Progenitor cell of endocrine pancreas (in vitro differentiated cells): ENCODE measurements at regions not wholly inside any gene's neighbourhood (a gene's known extent, or its start where the extent isn't known, plus 50 kb on each side); places are given as distances from the start of the nearest gene placed in this dataset.

ENCODE experiments used
- DNase-seq: peaks from one replicate; pipeline ENCODE4 v3.0.0; 2021; ENCODE audit warnings: low spot score; ENCODE audit not compliant: unreplicated experiment
- H3K27ac Mint-ChIP-seq: 2 replicates; pipeline ENCODE4 v1.8.0; 2021; ENCODE audit warnings: mild to moderate bottlenecking, moderate library complexity, mixed read lengths
- H3K27me3 Mint-ChIP-seq: 2 replicates; pipeline ENCODE4 v1.8.0; 2021; ENCODE audit warnings: mixed read lengths
- H3K36me3 Mint-ChIP-seq: 2 replicates; pipeline ENCODE4 v1.8.0; 2022; ENCODE audit warnings: mixed read lengths; ENCODE audit not compliant: insufficient read depth
- H3K4me1 Mint-ChIP-seq: 2 replicates; pipeline ENCODE4 v1.8.0; 2021; ENCODE audit warnings: low read depth, mixed read lengths
- H3K4me3 Mint-ChIP-seq: 2 replicates; pipeline ENCODE4 v1.8.0; 2021; ENCODE audit warnings: low read depth, mild to moderate bottlenecking, moderate library complexity, mixed read lengths
- H3K9me3 Mint-ChIP-seq: 2 replicates; pipeline ENCODE4 v1.8.0; 2021; ENCODE audit warnings: low read depth, mixed read lengths
- CTCF ChIP-seq: fragments of 200-600 bp; sonication (generic); IDR thresholded peaks from one replicate; pipeline ENCODE4 v1.5.0; 2021; ENCODE audit warnings: antibody characterized with exemption, mild to moderate bottlenecking; ENCODE audit not compliant: unreplicated experiment

DNA sequence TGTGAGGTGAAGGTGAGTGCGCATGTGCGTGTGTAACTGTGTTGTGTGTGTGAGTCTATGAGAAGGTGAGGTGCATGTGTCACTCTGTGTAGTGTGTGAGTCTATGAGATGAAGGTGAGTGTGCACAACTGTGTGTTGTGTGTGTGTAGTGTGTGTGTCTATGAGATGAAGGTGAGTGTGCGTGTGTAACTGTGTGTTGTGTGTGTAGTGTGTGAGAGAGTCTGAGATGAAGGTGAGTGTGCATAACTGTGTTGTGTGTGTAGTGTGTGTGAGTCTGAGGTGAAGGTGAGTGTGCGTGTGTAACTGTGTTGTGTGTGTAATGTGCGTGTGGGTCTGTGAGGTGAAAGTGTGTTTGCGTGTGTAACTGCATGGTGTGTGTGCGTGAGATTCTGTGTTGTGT is 154.0 kb downstream of the FOXD2 start:
- Mint-ChIP-seq H3K4me3 (no peak overlapping the region), H3K27me3 (peaks cover 34% of the 10 kb centered on the region), H3K36me3 (no peaks in the 10 kb centered on the region), H3K9me3 (no peaks in the 10 kb centered on the region), H3K27ac (no peak overlapping the region), H3K4me1 (peaks cover 3% of the 10 kb centered on the region)
- DNase-seq: no peak
- TF ChIP-seq CTCF: no peak

DNA sequence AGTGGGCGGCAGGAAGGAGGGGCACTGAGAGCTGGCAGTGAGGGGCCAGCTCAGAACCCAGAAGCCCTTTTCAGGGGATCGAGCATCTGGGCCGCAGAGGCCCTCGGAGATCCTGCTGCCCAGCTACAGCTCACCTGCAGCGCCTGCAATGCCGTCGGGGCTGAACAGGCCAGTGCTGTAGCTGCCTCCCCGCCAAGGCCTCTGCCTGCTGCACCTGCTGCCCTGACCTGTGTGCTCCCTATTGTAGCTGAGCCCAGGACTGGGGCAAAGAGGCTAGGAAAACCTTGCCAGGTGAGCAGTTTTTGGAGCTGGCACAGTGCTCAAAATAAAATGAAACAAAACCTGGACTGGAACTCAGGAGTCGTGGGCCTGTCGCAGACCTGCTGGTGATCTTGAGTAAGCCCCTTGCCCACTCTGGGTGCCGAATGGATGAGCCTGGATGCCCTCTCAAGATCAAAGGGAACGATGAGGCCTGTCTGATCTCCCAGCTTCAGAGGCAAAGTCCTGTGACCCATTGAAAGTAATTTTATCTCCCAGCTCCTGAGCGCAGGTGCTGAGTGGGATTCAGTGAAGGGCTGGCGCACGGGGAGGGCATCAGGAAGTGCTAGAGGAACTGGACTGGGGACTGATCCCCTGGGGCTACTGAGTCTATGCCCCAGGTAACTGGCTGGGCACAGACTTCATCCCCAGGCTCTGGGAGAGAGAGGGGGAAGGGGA is 154.6 kb downstream of the FOXD2 start:
- H3K4me1 Mint-ChIP-seq: peaks cover 3% of the 10 kb centered on the region
- H3K27me3 Mint-ChIP-seq: peaks cover 35% of the 10 kb centered on the region
- H3K4me3 Mint-ChIP-seq: peak overlapping the region; percentile 43
- no peak overlapping the region for H3K27ac Mint-ChIP-seq
- H3K9me3 Mint-ChIP-seq: no peaks in the 10 kb centered on the region
- DNase-seq: no peak
- TF ChIP-seq CTCF: no peak
- H3K36me3 Mint-ChIP-seq: no peaks in the 10 kb centered on the region

DNA sequence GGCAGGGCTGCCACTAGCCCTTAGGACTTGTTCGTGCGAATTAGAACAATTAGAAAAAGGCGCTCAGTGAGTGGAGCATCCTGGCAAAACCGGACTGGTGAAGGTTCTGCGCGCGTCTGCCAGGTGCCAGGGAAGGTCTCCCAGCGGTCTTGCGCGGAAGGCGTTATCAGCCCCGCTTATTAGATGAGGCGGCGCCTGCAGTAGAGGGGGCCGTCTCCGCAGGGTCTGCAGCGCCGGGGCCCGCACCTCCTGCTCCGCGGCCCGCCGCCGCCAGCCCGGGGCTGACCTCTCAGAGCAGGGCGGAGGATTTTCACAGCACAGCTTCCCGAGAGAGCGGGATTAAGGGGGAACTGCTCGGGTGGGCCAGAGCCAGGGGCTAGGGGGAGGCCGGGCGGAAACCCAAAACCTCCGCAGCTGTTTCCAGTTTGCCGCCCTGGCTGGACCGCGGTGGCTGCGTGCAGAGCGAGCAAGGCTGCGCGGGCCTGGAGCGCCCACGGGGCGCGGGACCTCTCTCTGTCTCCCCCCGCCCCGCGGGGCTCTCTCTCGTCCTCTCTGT is 155.2 kb downstream of the FOXD2 start:
- H3K27ac Mint-ChIP-seq: no peak overlapping the region
- H3K4me3 Mint-ChIP-seq: peak overlapping the region; percentile 43
- H3K36me3 Mint-ChIP-seq: no peaks in the 10 kb centered on the region
- peaks cover 3% of the 10 kb centered on the region for H3K4me1 Mint-ChIP-seq
- peaks cover 41% of the 10 kb centered on the region for H3K27me3 Mint-ChIP-seq
- DNase-seq: no peak
- H3K9me3 Mint-ChIP-seq: no peaks in the 10 kb centered on the region
- TF ChIP-seq CTCF: no peak

DNA sequence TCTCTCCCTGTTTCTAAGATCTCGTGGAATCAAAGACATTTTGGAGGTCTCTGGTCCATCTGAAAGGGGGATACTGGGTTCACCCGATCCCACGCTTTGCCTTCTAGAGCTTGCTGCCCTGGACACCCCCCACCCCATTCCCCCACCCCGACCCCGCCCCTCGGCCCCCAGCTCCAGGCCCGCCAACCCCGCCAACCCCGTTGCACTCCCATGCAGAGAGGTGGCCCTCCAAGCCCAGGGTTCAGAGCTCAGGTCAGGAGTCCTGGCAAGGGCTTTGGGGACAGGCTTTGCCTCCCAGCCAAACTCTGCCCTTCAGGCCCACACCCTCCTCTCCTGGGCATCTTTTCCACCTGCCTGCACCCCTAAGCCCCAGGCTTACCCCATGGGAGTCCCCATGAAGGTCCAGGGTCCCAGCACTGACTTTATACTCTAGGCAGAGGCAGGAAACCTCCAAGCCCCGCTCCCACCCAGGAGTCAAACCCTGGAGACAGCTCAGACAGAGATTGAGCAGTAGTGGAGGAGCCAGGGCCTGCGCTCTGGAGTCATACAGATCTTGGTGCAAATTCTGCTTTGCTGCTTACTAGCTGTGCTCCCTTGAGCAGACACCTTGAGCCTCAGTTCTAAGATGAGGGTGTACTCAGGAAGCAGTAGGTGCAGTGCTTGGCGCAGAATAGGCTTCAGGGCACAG is 155.9 kb downstream of the FOXD2 start:
- Mint-ChIP-seq H3K36me3 (no peaks in the 10 kb centered on the region), H3K9me3 (no peaks in the 10 kb centered on the region), H3K27me3 (peaks cover 46% of the 10 kb centered on the region), H3K4me1 (peaks cover 3% of the 10 kb centered on the region), H3K4me3 (no peak overlapping the region), H3K27ac (no peak overlapping the region)
- no peak for TF ChIP-seq CTCF
- no peak for DNase-seq

DNA sequence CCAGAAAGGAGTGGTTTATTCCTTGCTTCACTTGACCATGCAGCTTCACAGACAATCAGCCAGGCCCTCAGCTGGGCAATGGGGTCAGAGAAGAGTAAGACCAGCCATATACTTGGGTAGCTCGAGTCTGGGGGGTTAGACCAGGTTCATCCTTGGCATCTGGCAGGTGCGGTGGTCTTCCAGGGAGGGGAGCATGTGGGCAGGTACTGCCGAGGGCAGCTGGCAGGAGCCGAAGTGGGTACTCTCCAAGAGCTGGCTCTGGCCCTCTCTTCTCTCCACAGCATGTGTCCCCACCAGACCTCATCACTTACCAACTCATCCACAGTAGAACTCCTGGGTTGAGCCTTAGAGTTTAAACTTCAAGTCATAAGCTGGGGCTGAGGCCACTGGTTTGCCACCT is 156.8 kb downstream of the FOXD2 start:
- H3K4me1 Mint-ChIP-seq: peaks cover 3% of the 10 kb centered on the region
- H3K27me3 Mint-ChIP-seq: peaks cover 52% of the 10 kb centered on the region
- H3K27ac Mint-ChIP-seq: no peak overlapping the region
- TF ChIP-seq CTCF: no peak
- H3K36me3 Mint-ChIP-seq: no peaks in the 10 kb centered on the region
- no peak overlapping the region for H3K4me3 Mint-ChIP-seq
- DNase-seq: no peak
- H3K9me3 Mint-ChIP-seq: peaks cover 7% of the 10 kb centered on the region
